ENCODE measurements at regions not wholly inside any gene's neighbourhood (a gene's known extent, or its start where the extent isn't known, plus 50 kb on each side); places are given as distances from the start of the nearest gene placed in this dataset.

- H3K79me2 ChIP-seq (ENCODE audit: control insufficient read depth, insufficient read depth, low read length): no peaks in the 10 kb centered on the region
- ChIA-PET POLR2A (no interaction called here), CTCF (no interaction called here), SMC1A (ENCODE audit: uncharacterized antibody, unreplicated experiment) (no interaction called here), RAD21 (ENCODE audit: unreplicated experiment) (no interaction called here)
- DNase-seq (ENCODE audit: low read depth, low spot score) (no peak), ATAC-seq (no peak), FAIRE-seq (no peak)
- H3K9me3 ChIP-seq (replicated peaks; ENCODE audit: control insufficient read depth, insufficient read depth, low read length): no peaks in the 10 kb centered on the region
- no peak overlapping the region for H3K27ac ChIP-seq (ENCODE audit: control insufficient read depth, insufficient read depth)
- BruUV-seq (replicated peaks): no TSS peak
- H3K9ac ChIP-seq (ENCODE audit: control insufficient read depth, insufficient read depth, low read length): no peak overlapping the region
- H3K27me3 ChIP-seq (replicated peaks in 1 of 2; ENCODE audit: control insufficient read depth in 2 of 2, insufficient read depth in 2 of 2, low read length in 1 of 2): no peaks in the 10 kb centered on the region
- no peaks in the 10 kb centered on the region for H3K36me3 ChIP-seq (ENCODE audit: control insufficient read depth in 2 of 2, insufficient read depth in 2 of 2, low read length in 1 of 2)
- intact Hi-C loops (cut with micrococcal nuclease; ENCODE audit: unreplicated experiment): no loop called here
- no peaks in the 10 kb centered on the region for H3K4me1 ChIP-seq (ENCODE audit: control insufficient read depth, insufficient read depth, low read length)
- H3K4me2 ChIP-seq (ENCODE audit: control insufficient read depth, insufficient read depth): no peak overlapping the region
- TF ChIP-seq NR2C2 (IDR thresholded peaks at IDR 0.05; ENCODE audit: borderline replicate concordance, control insufficient read depth, insufficient read length, low read depth): no peak
- TF ChIP-seq ATF3 (IDR thresholded peaks at IDR 0.05; ENCODE audit: borderline replicate concordance, extremely low read depth, low read depth, low read length): no peak
- no peak for TF ChIP-seq CEBPB (IDR thresholded peaks at IDR 0.05; ENCODE audit: borderline replicate concordance in 1 of 2, low read depth in 2 of 2, low read length in 2 of 2)
- no peak for TF ChIP-seq ESRRA (IDR thresholded peaks at IDR 0.05; ENCODE audit: low read length)
- no peaks in the 10 kb centered on the region for H4K20me1 ChIP-seq (ENCODE audit: control insufficient read depth, insufficient read depth)
- 50% methylated on average over 5 of the region's 5 CpGs for WGBS (ENCODE audit: insufficient coverage, insufficient replicate concordance, low lambda C conversion rate, missing lambda C conversion rate)
- in situ Hi-C loops (cut with MboI): no loop called here
- H2AFZ ChIP-seq (ENCODE audit: control insufficient read depth, low read depth, low read length): no peak overlapping the region
- no peak overlapping the region for H3K4me3 ChIP-seq
Measured at GRCh38 chrX:4741024-4741423, 1027.6 kb upstream of the PRKX start.

- no TSS peak for BruUV-seq (replicated peaks)
- ChIA-PET RAD21 (ENCODE audit: unreplicated experiment) (no interaction called here), POLR2A (no interaction called here), SMC1A (ENCODE audit: uncharacterized antibody, unreplicated experiment) (no interaction called here), CTCF (no interaction called here)
- no peak for ATAC-seq
- no peak overlapping the region for H3K4me3 ChIP-seq
- no peak overlapping the region for H3K27ac ChIP-seq (ENCODE audit: control insufficient read depth, insufficient read depth)
- H3K27me3 ChIP-seq (replicated peaks in 1 of 2; ENCODE audit: control insufficient read depth in 2 of 2, insufficient read depth in 2 of 2, low read length in 1 of 2): no peaks in the 10 kb centered on the region
- H3K9ac ChIP-seq (ENCODE audit: control insufficient read depth, insufficient read depth, low read length): no peak overlapping the region
- no peak for DNase-seq (ENCODE audit: low read depth, low spot score)
- FAIRE-seq: no peak
- no peak overlapping the region for H2AFZ ChIP-seq (ENCODE audit: control insufficient read depth, low read depth, low read length)
- in situ Hi-C loops (cut with MboI): no loop called here
- H3K4me2 ChIP-seq (ENCODE audit: control insufficient read depth, insufficient read depth): no peak overlapping the region
- no peaks in the 10 kb centered on the region for H4K20me1 ChIP-seq (ENCODE audit: control insufficient read depth, insufficient read depth)
- intact Hi-C loops (cut with micrococcal nuclease; ENCODE audit: unreplicated experiment): no loop called here
- no peaks in the 10 kb centered on the region for H3K9me3 ChIP-seq (replicated peaks; ENCODE audit: control insufficient read depth, insufficient read depth, low read length)
- 28% methylated on average over 2 of the region's 2 CpGs for WGBS (ENCODE audit: insufficient coverage, insufficient replicate concordance, low lambda C conversion rate, missing lambda C conversion rate)
- no peaks in the 10 kb centered on the region for H3K4me1 ChIP-seq (ENCODE audit: control insufficient read depth, insufficient read depth, low read length)
- H3K36me3 ChIP-seq (ENCODE audit: control insufficient read depth in 2 of 2, insufficient read depth in 2 of 2, low read length in 1 of 2): no peaks in the 10 kb centered on the region
- H3K79me2 ChIP-seq (ENCODE audit: control insufficient read depth, insufficient read depth, low read length): no peaks in the 10 kb centered on the region
- TF ChIP-seq BMI1 (IDR thresholded peaks at IDR 0.05; ENCODE audit: borderline replicate concordance): no peak
- no peak for TF ChIP-seq SPI1 (IDR thresholded peaks at IDR 0.05; ENCODE audit: borderline replicate concordance, insufficient read depth, low read depth, low read length)
- TF ChIP-seq IRF5 (IDR thresholded peaks at IDR 0.05; ENCODE audit: borderline replicate concordance): no peak
- TF ChIP-seq TCF7 (IDR thresholded peaks at IDR 0.05; ENCODE audit: borderline replicate concordance): no peak
- TF ChIP-seq EGR1 (IDR thresholded peaks at IDR 0.05; ENCODE audit: borderline replicate concordance in 1 of 2, low read depth in 2 of 2, low read length in 2 of 2): no peak
- no peak for TF ChIP-seq CREB1 (IDR thresholded peaks at IDR 0.05; ENCODE audit: low read depth)
- no peak for TF ChIP-seq MXI1 (IDR thresholded peaks at IDR 0.05; ENCODE audit: low read depth, low read length)
- TF ChIP-seq E2F8 (IDR thresholded peaks at IDR 0.05; ENCODE audit: low read depth, partially characterized antibody): no peak
- TF ChIP-seq ZNF622 (IDR thresholded peaks at IDR 0.05): no peak
Measured at GRCh38 chrX:4735299-4735698, 1021.9 kb upstream of the PRKX start.

Measured in GM12878 (cell line).